ENCODE measurements at regions not wholly inside any gene's neighbourhood (a gene's known extent, or its start where the extent isn't known, plus 50 kb on each side); places are given as distances from the start of the nearest gene placed in this dataset.

DNA sequence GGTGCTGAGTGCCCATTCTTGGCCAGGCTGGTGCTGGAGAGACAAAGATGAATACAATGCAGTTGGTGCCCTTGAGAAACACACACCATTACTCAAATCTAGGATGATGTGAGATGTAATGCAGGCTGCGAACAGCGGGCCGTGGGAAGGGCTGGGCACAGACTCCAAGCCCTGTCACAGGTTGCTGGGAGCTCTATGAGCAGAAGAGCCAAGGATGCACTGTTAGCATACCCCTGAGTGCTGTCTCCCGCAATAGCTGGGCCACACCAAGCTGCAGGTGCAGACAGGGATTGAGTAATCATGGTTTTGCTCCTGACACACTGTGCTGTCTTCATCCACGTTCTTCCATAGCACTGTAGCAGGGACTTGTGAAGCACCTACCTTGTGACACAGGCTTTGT, 247.5 kb upstream of the CRY1 start:
- Histone ChIP-seq H3K9me3 (ENCODE audit: low read length) (no peaks in the 10 kb centered on the region), H3K36me3 (ENCODE audit: insufficient read depth, low read length) (no peaks in the 10 kb centered on the region), H3K27ac (ENCODE audit: low read depth, low read length, poor library complexity, severe bottlenecking) (no peak overlapping the region), H3K9me2 (ENCODE audit: insufficient read depth, low read length) (no peaks in the 10 kb centered on the region), H3K4me1 (ENCODE audit: insufficient read depth, low read length, poor library complexity, severe bottlenecking) (no peaks in the 10 kb centered on the region), H3K79me2 (ENCODE audit: insufficient read depth, low read depth, low read length) (no peaks in the 10 kb centered on the region), H3K4me2 (ENCODE audit: low read length) (no peak overlapping the region), H3K4me3 (ENCODE audit: low read depth, low read length, poor library complexity, severe bottlenecking) (no peak overlapping the region), H4K20me1 (ENCODE audit: insufficient read depth, low read length) (no peaks in the 10 kb centered on the region), H2AFZ (ENCODE audit: low read length) (no peak overlapping the region)
- ChIA-PET POLR2A (no interaction called here), CTCF (ENCODE audit: unreplicated experiment) (no interaction called here)
- no TSS peak for BruUV-seq (replicated peaks)
- no peak for DNase-seq (ENCODE audit: low spot score)
- intact Hi-C loops (cut with micrococcal nuclease; ENCODE audit: unreplicated experiment) = no loop called here
- TF ChIP-seq CTCF (conservative IDR thresholded peaks at IDR 0.05; ENCODE audit: low read length) (no peak), EZH2phosphoT487 (IDR thresholded peaks at IDR 0.05; ENCODE audit: borderline replicate concordance, low read depth, low read length) (no peak)

- Histone ChIP-seq H3K27ac (ENCODE audit: low read depth, low read length, poor library complexity, severe bottlenecking) (no peak overlapping the region), H3K79me2 (ENCODE audit: insufficient read depth, low read depth, low read length) (no peaks in the 10 kb centered on the region), H3K4me2 (ENCODE audit: low read length) (no peak overlapping the region), H3K36me3 (ENCODE audit: insufficient read depth, low read length) (no peaks in the 10 kb centered on the region), H3K9me2 (ENCODE audit: insufficient read depth, low read length) (no peaks in the 10 kb centered on the region), H2AFZ (ENCODE audit: low read length) (no peak overlapping the region), H3K9me3 (ENCODE audit: low read length) (no peaks in the 10 kb centered on the region), H3K4me1 (ENCODE audit: insufficient read depth, low read length, poor library complexity, severe bottlenecking) (no peaks in the 10 kb centered on the region), H3K4me3 (ENCODE audit: low read depth, low read length, poor library complexity, severe bottlenecking) (no peak overlapping the region), H4K20me1 (ENCODE audit: insufficient read depth, low read length) (no peaks in the 10 kb centered on the region)
- no peak for TF ChIP-seq EZH2phosphoT487 (IDR thresholded peaks at IDR 0.05; ENCODE audit: borderline replicate concordance, low read depth, low read length)
- TF ChIP-seq CTCF (conservative IDR thresholded peaks at IDR 0.05; ENCODE audit: low read length) = no peak
- ChIA-PET CTCF (ENCODE audit: unreplicated experiment) (no interaction called here), POLR2A (no interaction called here)
- DNase-seq (ENCODE audit: low spot score) = no peak
- intact Hi-C loops (cut with micrococcal nuclease; ENCODE audit: unreplicated experiment) = no loop called here
- BruUV-seq (replicated peaks) = no TSS peak
Measured at GRCh38 chr12:107344035-107344808, 250.9 kb upstream of the CRY1 start.

- TF ChIP-seq EZH2phosphoT487 (IDR thresholded peaks at IDR 0.05; ENCODE audit: borderline replicate concordance, low read depth, low read length) (no peak), CTCF (conservative IDR thresholded peaks at IDR 0.05; ENCODE audit: low read length) (no peak)
- Histone ChIP-seq H3K9me2 (ENCODE audit: insufficient read depth, low read length) (no peaks in the 10 kb centered on the region), H3K79me2 (ENCODE audit: insufficient read depth, low read depth, low read length) (no peaks in the 10 kb centered on the region), H3K9me3 (ENCODE audit: low read length) (no peaks in the 10 kb centered on the region), H2AFZ (ENCODE audit: low read length) (no peak overlapping the region), H3K36me3 (ENCODE audit: insufficient read depth, low read length) (no peaks in the 10 kb centered on the region), H3K27ac (ENCODE audit: low read depth, low read length, poor library complexity, severe bottlenecking) (no peak overlapping the region), H3K4me2 (ENCODE audit: low read length) (no peak overlapping the region), H4K20me1 (ENCODE audit: insufficient read depth, low read length) (no peaks in the 10 kb centered on the region), H3K4me3 (ENCODE audit: low read depth, low read length, poor library complexity, severe bottlenecking) (no peak overlapping the region), H3K4me1 (ENCODE audit: insufficient read depth, low read length, poor library complexity, severe bottlenecking) (no peaks in the 10 kb centered on the region)
- BruUV-seq (replicated peaks) = no TSS peak
- CTCF ChIA-PET (ENCODE audit: unreplicated experiment) = no interaction called here
- no peak for DNase-seq (ENCODE audit: low spot score)
- POLR2A ChIA-PET = no interaction called here
- intact Hi-C loops (cut with micrococcal nuclease; ENCODE audit: unreplicated experiment) = no loop called here
Measured at GRCh38 chr12:107347261-107347660, 253.9 kb upstream of the CRY1 start.
